ENCODE measurements at regions not wholly inside any gene's neighbourhood (a gene's known extent, or its start where the extent isn't known, plus 50 kb on each side); places are given as distances from the start of the nearest gene placed in this dataset.
"Not testable (repeated sequence)": the region's sequence is repeated elsewhere in the genome, so short reads cannot be mapped to it uniquely, and the experiment has no call there.

- no peak for DNase-seq (ENCODE audit: low spot score)
Observed at GRCh38 chr9:81814401-81814793, 113.8 kb upstream of the SPATA31D4 start.

- DNase-seq (ENCODE audit: low spot score): no peak
Observed at GRCh38 chr9:81814794-81815464, 113.3 kb upstream of the SPATA31D4 start.

- no peak for DNase-seq (ENCODE audit: low spot score)
Observed at GRCh38 chr9:81815781-81816180, 112.4 kb upstream of the SPATA31D4 start.

GRCh38 chr9:81819155-81819554, 109.1 kb upstream of the SPATA31D4 start:
- no peak for DNase-seq (ENCODE audit: low spot score)

- DNase-seq (ENCODE audit: low spot score): peak; percentile 35
Observed at GRCh38 chr9:81819859-81820546, 108.2 kb upstream of the SPATA31D4 start.

GRCh38 chr9:81822301-81822865, 105.8 kb upstream of the SPATA31D4 start:
- DNase-seq (ENCODE audit: low spot score): no peak

- DNase-seq (ENCODE audit: low spot score): no peak
Observed at GRCh38 chr9:81822967-81823366, 105.3 kb upstream of the SPATA31D4 start.

GRCh38 chr9:81823672-81824554, 104.3 kb upstream of the SPATA31D4 start:
- no peak for DNase-seq (ENCODE audit: low spot score)

GRCh38 chr9:81824802-81825730, 103.2 kb upstream of the SPATA31D4 start:
- no peak for DNase-seq (ENCODE audit: low spot score)

GRCh38 chr9:81825846-81826516, 102.2 kb upstream of the SPATA31D4 start:
- no peak for DNase-seq (ENCODE audit: low spot score)

- no peak for DNase-seq (ENCODE audit: low spot score)
Observed at GRCh38 chr9:81826517-81826906, 101.7 kb upstream of the SPATA31D4 start.

GRCh38 chr9:81827616-81828296, 100.5 kb upstream of the SPATA31D4 start:
- DNase-seq (ENCODE audit: low spot score): no peak

- no peak for DNase-seq (ENCODE audit: low spot score)
Observed at GRCh38 chr9:81829195-81829882, 98.9 kb upstream of the SPATA31D4 start.

- DNase-seq (ENCODE audit: low spot score): not testable (repeated sequence)
Observed at GRCh38 chr9:81830431-81830830, 97.8 kb upstream of the SPATA31D4 start.

GRCh38 chr9:81832571-81833285, 95.5 kb upstream of the SPATA31D4 start:
- DNase-seq (ENCODE audit: low spot score): no peak

GRCh38 chr9:81833563-81834345, 94.5 kb upstream of the SPATA31D4 start:
- DNase-seq (ENCODE audit: low spot score): peak; percentile 47

GRCh38 chr9:81841333-81841732, 86.9 kb upstream of the SPATA31D4 start:
- no peak for DNase-seq (ENCODE audit: low spot score)

GRCh38 chr9:81844131-81844567, 84.1 kb upstream of the SPATA31D4 start:
- DNase-seq (ENCODE audit: low spot score): no peak

All from hepatic stellate cell (primary cell).